ENCODE measurements at regions not wholly inside any gene's neighbourhood (a gene's known extent, or its start where the extent isn't known, plus 50 kb on each side); places are given as distances from the start of the nearest gene placed in this dataset.

- no peak for TF ChIP-seq CTCF (IDR thresholded peaks at IDR 0.05; ENCODE audit: low read depth, low read length)
- no peak for TF ChIP-seq MAX (IDR thresholded peaks at IDR 0.05; ENCODE audit: low read depth, low read length)
- TF ChIP-seq MYC (IDR thresholded peaks at IDR 0.05; ENCODE audit: low read depth, low read length) = no peak
- TF ChIP-seq POLR2A (IDR thresholded peaks at IDR 0.05; ENCODE audit: extremely low read depth, insufficient read length) = no peak
- no peak for DNase-seq (ENCODE audit: low read depth)
Measured at GRCh38 chr5:6193310-6193709, 185.0 kb downstream of the MED10 start.

GRCh38 chr5:6190838-6191237 lies 187.5 kb downstream of the MED10 start:
- H3K4me3 ChIP-seq (ENCODE audit: low read depth, low read length) = no peak overlapping the region
- no peak for TF ChIP-seq MYC (IDR thresholded peaks at IDR 0.05; ENCODE audit: low read depth, low read length)
- TF ChIP-seq CTCF (IDR thresholded peaks at IDR 0.05; ENCODE audit: low read depth, low read length) = no peak
- no peak for TF ChIP-seq POLR2A (IDR thresholded peaks at IDR 0.05; ENCODE audit: extremely low read depth, insufficient read length)
- DNase-seq (ENCODE audit: low read depth) = no peak

More at GRCh38 chr5:6193310-6193709, 185.0 kb downstream of the MED10 start:
- H3K4me3 ChIP-seq (ENCODE audit: low read depth, low read length) = no peak overlapping the region

GRCh38 chr5:6188976-6189375 lies 189.4 kb downstream of the MED10 start:
- DNase-seq (ENCODE audit: low read depth) = no peak
- TF ChIP-seq CTCF (IDR thresholded peaks at IDR 0.05; ENCODE audit: low read depth, low read length) (no peak), MAX (IDR thresholded peaks at IDR 0.05; ENCODE audit: low read depth, low read length) (no peak), MYC (IDR thresholded peaks at IDR 0.05; ENCODE audit: low read depth, low read length) (no peak), POLR2A (IDR thresholded peaks at IDR 0.05; ENCODE audit: extremely low read depth, insufficient read length) (no peak)
- H3K4me3 ChIP-seq (ENCODE audit: low read depth, low read length) = no peak overlapping the region

- TF ChIP-seq MAX (IDR thresholded peaks at IDR 0.05; ENCODE audit: low read depth, low read length) = no peak
- TF ChIP-seq POLR2A (IDR thresholded peaks at IDR 0.05; ENCODE audit: extremely low read depth, insufficient read length) = no peak
- TF ChIP-seq CTCF (IDR thresholded peaks at IDR 0.05; ENCODE audit: low read depth, low read length) = no peak
- TF ChIP-seq MYC (IDR thresholded peaks at IDR 0.05; ENCODE audit: low read depth, low read length) = no peak
- no peak overlapping the region for H3K4me3 ChIP-seq (ENCODE audit: low read depth, low read length)
- DNase-seq (ENCODE audit: low read depth) = no peak
Measured at GRCh38 chr5:6188344-6188743, 190.0 kb downstream of the MED10 start.

GRCh38 chr5:6187501-6187900 lies 190.8 kb downstream of the MED10 start:
- H3K4me3 ChIP-seq (ENCODE audit: low read depth, low read length) = no peak overlapping the region
- no peak for DNase-seq (ENCODE audit: low read depth)
- TF ChIP-seq CTCF (IDR thresholded peaks at IDR 0.05; ENCODE audit: low read depth, low read length) (no peak), POLR2A (IDR thresholded peaks at IDR 0.05; ENCODE audit: extremely low read depth, insufficient read length) (no peak), MYC (IDR thresholded peaks at IDR 0.05; ENCODE audit: low read depth, low read length) (no peak), MAX (IDR thresholded peaks at IDR 0.05; ENCODE audit: low read depth, low read length) (no peak)

GRCh38 chr5:6185574-6185973 lies 192.8 kb downstream of the MED10 start:
- TF ChIP-seq POLR2A (IDR thresholded peaks at IDR 0.05; ENCODE audit: extremely low read depth, insufficient read length) = no peak
- TF ChIP-seq CTCF (IDR thresholded peaks at IDR 0.05; ENCODE audit: low read depth, low read length) = no peak
- TF ChIP-seq MYC (IDR thresholded peaks at IDR 0.05; ENCODE audit: low read depth, low read length) = no peak
- no peak for TF ChIP-seq MAX (IDR thresholded peaks at IDR 0.05; ENCODE audit: low read depth, low read length)
- H3K4me3 ChIP-seq (ENCODE audit: low read depth, low read length) = no peak overlapping the region
- no peak for DNase-seq (ENCODE audit: low read depth)

All from NB4 (cell line).